ENCODE measurements at regions not wholly inside any gene's neighbourhood (a gene's known extent, or its start where the extent isn't known, plus 50 kb on each side); places are given as distances from the start of the nearest gene placed in this dataset.

DNA sequence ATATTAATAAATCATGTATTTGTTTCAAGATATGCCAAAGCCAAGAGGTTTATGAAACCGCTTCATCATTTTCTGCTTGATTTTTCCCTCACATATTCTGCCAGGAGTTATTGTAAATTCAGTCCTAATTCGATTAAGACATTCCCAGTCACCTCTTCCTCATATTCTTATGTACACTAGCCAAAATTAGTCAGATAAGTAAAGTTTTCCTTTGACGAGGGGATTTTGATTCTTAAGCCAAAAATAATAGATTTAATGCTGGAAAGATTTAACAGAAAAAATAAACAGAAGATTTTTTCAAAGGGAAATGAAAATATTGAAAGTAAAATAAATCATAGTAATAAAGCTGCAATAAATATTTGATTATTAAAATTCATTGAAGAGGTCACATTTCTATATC lies 51.0 kb upstream of the VEGFC start:
- TF ChIP-seq MAX (IDR thresholded peaks at IDR 0.05; ENCODE audit: insufficient read depth, insufficient read length) (no peak), POLR2A (IDR thresholded peaks at IDR 0.05; ENCODE audit: low read depth, low read length) (no peak), POLR2AphosphoS5 (IDR thresholded peaks at IDR 0.05; ENCODE audit: insufficient read depth, low read depth, low read length) (no peak), GATA2 (IDR thresholded peaks at IDR 0.05; ENCODE audit: insufficient read depth, insufficient read length, low read depth, low read length) (no peak), EZH2 (IDR thresholded peaks at IDR 0.05; ENCODE audit: borderline replicate concordance, low read depth, low read length, severe bottlenecking) (no peak)
- TF ChIP-seq, protein P1, sequence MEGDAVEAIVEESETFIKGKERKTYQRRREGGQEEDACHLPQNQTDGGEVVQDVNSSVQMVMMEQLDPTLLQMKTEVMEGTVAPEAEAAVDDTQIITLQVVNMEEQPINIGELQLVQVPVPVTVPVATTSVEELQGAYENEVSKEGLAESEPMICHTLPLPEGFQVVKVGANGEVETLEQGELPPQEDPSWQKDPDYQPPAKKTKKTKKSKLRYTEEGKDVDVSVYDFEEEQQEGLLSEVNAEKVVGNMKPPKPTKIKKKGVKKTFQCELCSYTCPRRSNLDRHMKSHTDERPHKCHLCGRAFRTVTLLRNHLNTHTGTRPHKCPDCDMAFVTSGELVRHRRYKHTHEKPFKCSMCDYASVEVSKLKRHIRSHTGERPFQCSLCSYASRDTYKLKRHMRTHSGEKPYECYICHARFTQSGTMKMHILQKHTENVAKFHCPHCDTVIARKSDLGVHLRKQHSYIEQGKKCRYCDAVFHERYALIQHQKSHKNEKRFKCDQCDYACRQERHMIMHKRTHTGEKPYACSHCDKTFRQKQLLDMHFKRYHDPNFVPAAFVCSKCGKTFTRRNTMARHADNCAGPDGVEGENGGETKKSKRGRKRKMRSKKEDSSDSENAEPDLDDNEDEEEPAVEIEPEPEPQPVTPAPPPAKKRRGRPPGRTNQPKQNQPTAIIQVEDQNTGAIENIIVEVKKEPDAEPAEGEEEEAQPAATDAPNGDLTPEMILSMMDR (IDR thresholded peaks at IDR 0.05; ENCODE audit: extremely low read depth in 1 of 2, insufficient read depth in 1 of 2, low read depth in 1 of 2, low read length in 2 of 2): no peak
